ENCODE measurements at regions not wholly inside any gene's neighbourhood (a gene's known extent, or its start where the extent isn't known, plus 50 kb on each side); places are given as distances from the start of the nearest gene placed in this dataset.

GRCh38 chr6:105814745-105815536 is 271.2 kb upstream of the PRDM1 start:
- Mint-ChIP-seq H3K9me3 (ENCODE audit: low read depth) (no peaks in the 10 kb centered on the region), H3K4me3 (ENCODE audit: low read depth) (no peak overlapping the region), H3K4me1 (ENCODE audit: low read depth) (peaks cover 17% of the 10 kb centered on the region), H3K27me3 (peaks cover 30% of the 10 kb centered on the region), H3K27ac (no peak overlapping the region), H3K36me3 (ENCODE audit: insufficient read depth) (no peaks in the 10 kb centered on the region)
- DNase-seq (ENCODE audit: low spot score, unreplicated experiment) = no peak
- TF ChIP-seq, protein P1, sequence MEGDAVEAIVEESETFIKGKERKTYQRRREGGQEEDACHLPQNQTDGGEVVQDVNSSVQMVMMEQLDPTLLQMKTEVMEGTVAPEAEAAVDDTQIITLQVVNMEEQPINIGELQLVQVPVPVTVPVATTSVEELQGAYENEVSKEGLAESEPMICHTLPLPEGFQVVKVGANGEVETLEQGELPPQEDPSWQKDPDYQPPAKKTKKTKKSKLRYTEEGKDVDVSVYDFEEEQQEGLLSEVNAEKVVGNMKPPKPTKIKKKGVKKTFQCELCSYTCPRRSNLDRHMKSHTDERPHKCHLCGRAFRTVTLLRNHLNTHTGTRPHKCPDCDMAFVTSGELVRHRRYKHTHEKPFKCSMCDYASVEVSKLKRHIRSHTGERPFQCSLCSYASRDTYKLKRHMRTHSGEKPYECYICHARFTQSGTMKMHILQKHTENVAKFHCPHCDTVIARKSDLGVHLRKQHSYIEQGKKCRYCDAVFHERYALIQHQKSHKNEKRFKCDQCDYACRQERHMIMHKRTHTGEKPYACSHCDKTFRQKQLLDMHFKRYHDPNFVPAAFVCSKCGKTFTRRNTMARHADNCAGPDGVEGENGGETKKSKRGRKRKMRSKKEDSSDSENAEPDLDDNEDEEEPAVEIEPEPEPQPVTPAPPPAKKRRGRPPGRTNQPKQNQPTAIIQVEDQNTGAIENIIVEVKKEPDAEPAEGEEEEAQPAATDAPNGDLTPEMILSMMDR (IDR thresholded peaks at IDR 0.05; ENCODE audit: unreplicated experiment) = no peak

- H3K27me3 Mint-ChIP-seq = peaks cover 17% of the 10 kb centered on the region
- DNase-seq (ENCODE audit: low spot score, unreplicated experiment) = no peak
- peak overlapping the region; percentile 47 for H3K27ac Mint-ChIP-seq
- peaks cover 18% of the 10 kb centered on the region for H3K4me1 Mint-ChIP-seq (ENCODE audit: low read depth)
- TF ChIP-seq, protein P1 (IDR thresholded peaks at IDR 0.05; ENCODE audit: unreplicated experiment) = no peak
- H3K36me3 Mint-ChIP-seq (ENCODE audit: insufficient read depth) = no peaks in the 10 kb centered on the region
- H3K4me3 Mint-ChIP-seq (ENCODE audit: low read depth) = no peak overlapping the region
- H3K9me3 Mint-ChIP-seq (ENCODE audit: low read depth) = no peaks in the 10 kb centered on the region
Observed at GRCh38 chr6:105810922-105811482, 275.1 kb upstream of the PRDM1 start.

DNA sequence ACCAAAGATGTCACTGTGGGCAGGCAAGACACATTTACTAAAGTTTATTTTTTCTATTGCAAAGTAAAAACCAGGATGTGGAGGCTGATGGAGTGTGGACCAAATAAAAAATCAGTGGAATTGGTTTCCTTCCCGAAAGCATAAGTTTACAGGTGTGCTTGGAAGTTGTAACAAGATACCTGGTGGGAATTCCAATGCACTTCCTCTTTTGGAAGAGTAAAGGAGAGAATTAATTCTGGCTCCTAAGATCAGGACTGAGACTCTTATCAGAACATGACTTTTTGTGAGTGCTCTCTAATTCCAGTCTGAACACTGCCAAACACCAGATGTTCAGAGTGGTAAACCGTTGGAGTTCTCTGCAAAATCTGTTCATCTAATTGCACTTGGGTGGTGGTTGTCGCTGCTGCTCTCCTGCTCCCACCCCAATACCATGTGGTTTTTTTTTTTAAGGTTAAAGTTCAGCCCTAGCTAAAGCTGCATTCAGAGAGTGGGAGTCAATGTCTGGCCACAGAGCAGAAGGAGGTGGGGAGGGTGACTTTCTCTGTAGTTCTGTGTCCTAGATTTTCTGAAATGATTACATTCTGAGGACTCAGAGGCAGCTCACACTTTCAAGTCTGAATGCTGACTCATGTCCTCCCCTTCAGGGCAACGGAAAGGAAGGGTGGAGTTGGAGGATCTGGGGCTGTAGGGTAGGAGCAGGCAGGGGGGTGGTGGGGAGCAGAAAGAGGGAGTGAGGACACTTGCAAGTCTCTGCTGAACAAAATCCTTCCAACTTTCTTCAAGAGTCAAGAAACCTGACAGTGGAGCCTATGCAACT is 275.8 kb upstream of the PRDM1 start:
- H3K4me3 Mint-ChIP-seq (ENCODE audit: low read depth) = no peak overlapping the region
- peaks cover 18% of the 10 kb centered on the region for H3K4me1 Mint-ChIP-seq (ENCODE audit: low read depth)
- TF ChIP-seq, protein P1 (IDR thresholded peaks at IDR 0.05; ENCODE audit: unreplicated experiment) = no peak
- H3K27me3 Mint-ChIP-seq = peaks cover 10% of the 10 kb centered on the region
- no peaks in the 10 kb centered on the region for H3K9me3 Mint-ChIP-seq (ENCODE audit: low read depth)
- no peak for DNase-seq (ENCODE audit: low spot score, unreplicated experiment)
- H3K36me3 Mint-ChIP-seq (ENCODE audit: insufficient read depth) = no peaks in the 10 kb centered on the region
- H3K27ac Mint-ChIP-seq = peak overlapping the region; percentile 47

- Mint-ChIP-seq H3K9me3 (ENCODE audit: low read depth) (no peaks in the 10 kb centered on the region), H3K4me1 (ENCODE audit: low read depth) (peaks cover 12% of the 10 kb centered on the region), H3K4me3 (ENCODE audit: low read depth) (no peak overlapping the region), H3K27ac (no peak overlapping the region), H3K36me3 (ENCODE audit: insufficient read depth) (no peaks in the 10 kb centered on the region), H3K27me3 (no peaks in the 10 kb centered on the region)
- TF ChIP-seq, protein P1 (IDR thresholded peaks at IDR 0.05; ENCODE audit: unreplicated experiment) = no peak
- no peak for DNase-seq (ENCODE audit: low spot score, unreplicated experiment)
Observed at GRCh38 chr6:105808571-105808970, 277.6 kb upstream of the PRDM1 start.

- H3K4me3 Mint-ChIP-seq (ENCODE audit: low read depth) = no peak overlapping the region
- TF ChIP-seq, protein P1 (IDR thresholded peaks at IDR 0.05; ENCODE audit: unreplicated experiment) = no peak
- no peaks in the 10 kb centered on the region for H3K36me3 Mint-ChIP-seq (ENCODE audit: insufficient read depth)
- H3K27me3 Mint-ChIP-seq = no peaks in the 10 kb centered on the region
- peaks cover 9% of the 10 kb centered on the region for H3K4me1 Mint-ChIP-seq (ENCODE audit: low read depth)
- no peaks in the 10 kb centered on the region for H3K9me3 Mint-ChIP-seq (ENCODE audit: low read depth)
- H3K27ac Mint-ChIP-seq = no peak overlapping the region
- DNase-seq (ENCODE audit: low spot score, unreplicated experiment) = no peak
Observed at GRCh38 chr6:105807905-105808304, 278.2 kb upstream of the PRDM1 start.
